Glutamatergic neuron (in vitro differentiated cells): ENCODE measurements at regions not wholly inside any gene's neighbourhood (a gene's known extent, or its start where the extent isn't known, plus 50 kb on each side); places are given as distances from the start of the nearest gene placed in this dataset.

Experiments used
- DNase-seq: peaks from one replicate; pipeline ENCODE4 v3.0.0; 2022
- H3K27ac Mint-ChIP-seq: one replicate; pipeline ENCODE4 v1.8.0; 2020; ENCODE audit warnings: mild to moderate bottlenecking, mixed read lengths, inconsistent platforms; ENCODE audit not compliant: unreplicated experiment
- H3K27me3 Mint-ChIP-seq: one replicate; pipeline ENCODE4 v1.8.0; 2020; ENCODE audit warnings: mild to moderate bottlenecking, moderate library complexity, mixed read lengths, inconsistent platforms; ENCODE audit not compliant: unreplicated experiment
- H3K36me3 Mint-ChIP-seq: one replicate; pipeline ENCODE4 v1.8.0; 2020; ENCODE audit warnings: mild to moderate bottlenecking, mixed read lengths, inconsistent platforms; ENCODE audit not compliant: unreplicated experiment
- H3K4me1 Mint-ChIP-seq: one replicate; pipeline ENCODE4 v1.8.0; 2020; ENCODE audit warnings: mild to moderate bottlenecking, low read depth, mixed read lengths, inconsistent platforms; ENCODE audit not compliant: unreplicated experiment
- H3K4me3 Mint-ChIP-seq: one replicate; pipeline ENCODE4 v1.8.0; 2020; ENCODE audit warnings: mild to moderate bottlenecking, mixed read lengths, inconsistent platforms; ENCODE audit not compliant: unreplicated experiment
- H3K9me3 Mint-ChIP-seq: one replicate; pipeline ENCODE4 v1.8.0; 2020; ENCODE audit warnings: mild to moderate bottlenecking, moderate library complexity, mixed read lengths, inconsistent platforms; ENCODE audit not compliant: unreplicated experiment
- TF ChIP-seq, protein P1 (sequence below): fragments of 200-600 bp; sonication (generic); IDR thresholded peaks from one replicate; pipeline ENCODE4 v1.5.0; 2021; ENCODE audit not compliant: partially characterized antibody, unreplicated experiment

DNA sequence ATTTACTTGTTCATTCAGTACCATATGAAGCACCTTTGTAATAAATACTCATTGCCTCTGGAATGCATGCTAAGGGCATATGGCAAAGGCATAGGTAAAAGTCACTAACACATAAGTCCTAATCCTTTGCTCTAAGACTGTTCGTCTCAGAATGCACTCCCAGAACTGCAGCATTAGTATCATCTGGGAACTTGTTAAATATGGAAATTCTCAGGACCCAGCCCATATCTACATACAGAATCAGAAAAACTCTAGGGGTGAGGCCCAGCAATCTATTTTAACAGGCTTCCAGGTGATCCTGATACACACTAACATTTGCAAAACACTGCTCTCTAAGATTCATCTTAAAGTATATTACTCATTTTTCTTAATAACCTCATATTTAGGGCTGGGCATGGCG is 113.8 kb upstream of the CDH6 start:
- Mint-ChIP-seq H3K27me3 (no peaks in the 10 kb centered on the region), H3K36me3 (peaks cover 11% of the 10 kb centered on the region), H3K4me3 (no peak overlapping the region), H3K27ac (no peak overlapping the region), H3K4me1 (peaks cover 3% of the 10 kb centered on the region), H3K9me3 (peaks cover 4% of the 10 kb centered on the region)
- TF ChIP-seq, protein P1, sequence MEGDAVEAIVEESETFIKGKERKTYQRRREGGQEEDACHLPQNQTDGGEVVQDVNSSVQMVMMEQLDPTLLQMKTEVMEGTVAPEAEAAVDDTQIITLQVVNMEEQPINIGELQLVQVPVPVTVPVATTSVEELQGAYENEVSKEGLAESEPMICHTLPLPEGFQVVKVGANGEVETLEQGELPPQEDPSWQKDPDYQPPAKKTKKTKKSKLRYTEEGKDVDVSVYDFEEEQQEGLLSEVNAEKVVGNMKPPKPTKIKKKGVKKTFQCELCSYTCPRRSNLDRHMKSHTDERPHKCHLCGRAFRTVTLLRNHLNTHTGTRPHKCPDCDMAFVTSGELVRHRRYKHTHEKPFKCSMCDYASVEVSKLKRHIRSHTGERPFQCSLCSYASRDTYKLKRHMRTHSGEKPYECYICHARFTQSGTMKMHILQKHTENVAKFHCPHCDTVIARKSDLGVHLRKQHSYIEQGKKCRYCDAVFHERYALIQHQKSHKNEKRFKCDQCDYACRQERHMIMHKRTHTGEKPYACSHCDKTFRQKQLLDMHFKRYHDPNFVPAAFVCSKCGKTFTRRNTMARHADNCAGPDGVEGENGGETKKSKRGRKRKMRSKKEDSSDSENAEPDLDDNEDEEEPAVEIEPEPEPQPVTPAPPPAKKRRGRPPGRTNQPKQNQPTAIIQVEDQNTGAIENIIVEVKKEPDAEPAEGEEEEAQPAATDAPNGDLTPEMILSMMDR: no peak
- DNase-seq: no peak

DNA sequence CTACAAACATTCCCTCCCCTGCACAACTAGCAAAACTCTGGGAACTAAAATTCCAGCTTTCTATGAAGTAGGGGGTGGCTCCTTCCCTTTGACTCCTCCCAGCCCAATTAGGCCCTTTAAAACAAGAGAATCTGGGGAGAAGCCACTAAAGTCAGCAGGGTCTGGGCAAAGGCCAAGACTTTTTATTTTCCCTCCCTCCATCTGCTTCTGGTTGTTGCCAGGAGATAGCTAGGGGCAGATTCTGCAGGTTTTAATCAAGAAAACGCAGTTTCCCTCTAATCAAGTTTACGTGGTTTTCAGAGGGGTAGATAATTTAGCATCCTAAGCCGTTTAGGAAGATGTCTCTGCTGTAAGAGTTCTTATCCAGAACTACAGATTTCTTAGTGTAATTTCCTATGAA is 114.5 kb upstream of the CDH6 start:
- no peak for DNase-seq
- Mint-ChIP-seq H3K4me1 (peaks cover 3% of the 10 kb centered on the region), H3K27ac (no peak overlapping the region), H3K4me3 (no peak overlapping the region), H3K36me3 (peaks cover 14% of the 10 kb centered on the region), H3K9me3 (peaks cover 5% of the 10 kb centered on the region), H3K27me3 (no peaks in the 10 kb centered on the region)
- TF ChIP-seq, protein P1: no peak

DNA sequence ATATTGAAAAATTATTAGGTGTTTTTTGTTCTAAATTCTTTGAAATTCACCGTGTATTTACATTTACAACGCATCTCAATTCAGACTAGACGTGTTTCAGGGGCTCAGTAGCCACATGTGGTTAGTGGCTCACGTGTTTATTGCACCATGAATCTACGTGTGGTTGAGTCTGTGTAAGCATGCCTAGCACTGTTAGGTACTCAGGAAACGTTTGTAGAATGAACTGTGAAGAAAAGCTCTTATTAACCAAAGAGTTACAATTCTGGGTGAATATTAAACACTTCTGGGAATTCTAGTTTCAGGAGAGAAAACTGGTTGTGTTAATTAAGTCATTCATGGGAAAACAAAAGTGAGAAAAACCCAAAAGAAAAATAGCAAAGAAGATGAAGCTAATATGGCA is 117.5 kb upstream of the CDH6 start:
- H3K4me3 Mint-ChIP-seq: no peak overlapping the region
- H3K27me3 Mint-ChIP-seq: no peaks in the 10 kb centered on the region
- no peak for DNase-seq
- TF ChIP-seq, protein P1: no peak
- H3K4me1 Mint-ChIP-seq: peaks cover 3% of the 10 kb centered on the region
- H3K9me3 Mint-ChIP-seq: peaks cover 7% of the 10 kb centered on the region
- H3K27ac Mint-ChIP-seq: no peak overlapping the region
- peaks cover 21% of the 10 kb centered on the region for H3K36me3 Mint-ChIP-seq

DNA sequence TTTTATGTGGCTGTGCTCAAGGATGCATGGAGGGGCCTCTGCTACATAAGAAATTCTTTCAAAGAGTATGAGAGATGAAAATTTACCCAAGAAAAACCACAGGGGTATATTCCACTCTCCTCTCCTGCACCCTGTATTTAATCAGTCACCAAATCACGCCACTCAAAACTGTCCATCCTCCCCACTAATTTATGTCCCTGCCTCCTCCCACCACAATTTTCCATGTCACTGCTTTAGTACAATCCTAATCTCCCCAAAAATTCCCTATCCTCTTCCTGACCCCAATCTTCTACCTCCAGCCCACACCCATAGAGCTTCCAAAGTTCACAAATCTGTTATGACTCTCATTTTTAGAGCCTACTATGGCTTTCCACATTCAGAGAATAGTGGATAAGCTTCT is 125.2 kb upstream of the CDH6 start:
- Mint-ChIP-seq H3K9me3 (peaks cover 2% of the 10 kb centered on the region), H3K4me1 (peaks cover 25% of the 10 kb centered on the region), H3K36me3 (peaks cover 6% of the 10 kb centered on the region), H3K4me3 (no peak overlapping the region), H3K27me3 (peaks cover 7% of the 10 kb centered on the region), H3K27ac (no peak overlapping the region)
- TF ChIP-seq, protein P1: no peak
- DNase-seq: no peak

DNA sequence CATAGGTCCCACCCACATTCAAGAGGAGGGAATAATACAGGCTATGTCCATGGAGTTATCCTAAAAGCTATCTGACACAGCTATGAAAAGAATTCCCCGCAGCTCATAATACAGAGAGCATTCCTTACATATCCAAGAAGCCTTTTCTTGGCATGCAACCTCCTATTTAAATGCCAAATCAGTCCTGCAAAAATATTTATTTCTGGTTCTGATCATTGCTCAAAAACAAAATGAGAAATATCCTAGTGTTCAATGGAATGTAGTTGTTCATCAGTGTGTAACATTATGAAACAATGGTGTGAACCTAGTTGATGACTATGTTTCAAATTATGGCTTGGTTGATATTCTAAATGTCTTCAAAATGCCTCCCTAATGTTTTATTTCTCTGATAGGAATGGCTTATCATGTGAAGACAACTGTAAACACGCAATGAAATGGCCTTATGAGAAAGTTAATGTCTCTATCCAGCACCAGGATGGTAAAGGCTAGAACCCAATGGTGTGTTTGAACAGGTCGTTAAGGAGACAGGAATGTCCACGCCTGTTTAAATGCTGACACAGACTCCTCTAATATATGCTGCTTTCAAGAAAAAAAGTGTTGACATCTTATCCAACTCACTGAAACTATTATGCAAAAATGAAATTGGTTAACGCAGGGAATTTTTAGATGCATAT is 126.7 kb upstream of the CDH6 start:
- Mint-ChIP-seq H3K4me1 (peaks cover 37% of the 10 kb centered on the region), H3K36me3 (no peaks in the 10 kb centered on the region), H3K9me3 (no peaks in the 10 kb centered on the region), H3K27ac (no peak overlapping the region), H3K27me3 (peaks cover 7% of the 10 kb centered on the region), H3K4me3 (no peak overlapping the region)
- TF ChIP-seq, protein P1: no peak
- DNase-seq: no peak
